Mesendoderm (in vitro differentiated cells): ENCODE measurements at regions not wholly inside any gene's neighbourhood (a gene's known extent, or its start where the extent isn't known, plus 50 kb on each side); places are given as distances from the start of the nearest gene placed in this dataset.
"Not testable (repeated sequence)": the region's sequence is repeated elsewhere in the genome, so short reads cannot be mapped to it uniquely, and the experiment has no call there.

ENCODE experiments used
- DNase-seq: peaks from one replicate; pipeline ENCODE4 v3.0.0; 2013
- H2AK5ac ChIP-seq: 2 replicates; pipeline ENCODE4 v1.6.1; 2013; ENCODE audit warnings: low read length, inconsistent platforms
- H2BK120ac ChIP-seq: 2 replicates; pipeline ENCODE4 v1.6.1; 2013; ENCODE audit warnings: low read depth, mild to moderate bottlenecking, low read length, moderate library complexity, mixed read lengths
- H2BK15ac ChIP-seq: replicated peaks from 2 replicates; pipeline ENCODE4 v1.6.1; 2013; ENCODE audit warnings: low read depth, mild to moderate bottlenecking, moderate library complexity
- H2BK5ac ChIP-seq: 2 replicates; pipeline ENCODE4 v1.6.1; 2013; ENCODE audit warnings: low read length, inconsistent platforms
- H3K18ac ChIP-seq: 2 replicates; pipeline ENCODE4 v1.6.1; 2013; ENCODE audit warnings: mild to moderate bottlenecking, low read length, mixed read lengths
- H3K23ac ChIP-seq: one replicate; pipeline ENCODE4 v1.6.1; 2013; ENCODE audit warnings: low read length
- H3K27ac ChIP-seq: 2 replicates; pipeline ENCODE4 v1.5.1; 2013; ENCODE audit warnings: low read depth, mild to moderate bottlenecking, inconsistent platforms, low read length, moderate library complexity
- H3K27me3 ChIP-seq: 2 replicates; pipeline ENCODE4 v1.6.1; 2013; ENCODE audit warnings: low read length, control low read depth, mild to moderate bottlenecking, inconsistent platforms; ENCODE audit not compliant: insufficient read depth, poor library complexity
- H3K36me3 ChIP-seq: 2 replicates; pipeline ENCODE4 v1.6.1; 2013; ENCODE audit warnings: low read length, inconsistent platforms; ENCODE audit not compliant: control insufficient read depth, insufficient read depth
- H3K4ac ChIP-seq: one replicate; pipeline ENCODE4 v1.6.1; 2013; ENCODE audit warnings: low read depth, mild to moderate bottlenecking, low read length, moderate library complexity
- H3K4me1 ChIP-seq: 2 replicates; pipeline ENCODE4 v1.6.1; 2013; ENCODE audit warnings: low read depth, low read length, inconsistent platforms; ENCODE audit not compliant: control insufficient read depth
- H3K4me2 ChIP-seq: 2 replicates; pipeline ENCODE4 v1.6.1; 2013; ENCODE audit warnings: low read length
- H3K4me3 ChIP-seq: 2 replicates; pipeline ENCODE4 v1.5.1; 2013; ENCODE audit warnings: mild to moderate bottlenecking, low read length
- H3K56ac ChIP-seq: one replicate; pipeline ENCODE4 v1.6.1; 2013; ENCODE audit warnings: low read length
- H3K79me1 ChIP-seq: 2 replicates; pipeline ENCODE4 v1.6.1; 2013; ENCODE audit warnings: low read length, inconsistent platforms
- H3K79me2 ChIP-seq: 2 replicates; pipeline ENCODE4 v1.6.1; 2013; ENCODE audit warnings: mild to moderate bottlenecking, low read length; ENCODE audit not compliant: control insufficient read depth, insufficient read depth
- H3K9ac ChIP-seq: 2 replicates; pipeline ENCODE4 v1.6.1; 2013; ENCODE audit warnings: low read length, inconsistent platforms
- H4K5ac ChIP-seq: one replicate; pipeline ENCODE4 v1.6.1; 2013; ENCODE audit warnings: low read length
- H4K8ac ChIP-seq: one replicate; pipeline ENCODE4 v1.6.1; 2013; ENCODE audit warnings: low read depth, mild to moderate bottlenecking, control low read depth, low read length, moderate library complexity
- WGBS: extraction: QIAGEN DNeasy Blood & Tissue Kit; methylation state at CpG from one replicate; pipeline ENCODE4 v1.1.7; 2013; ENCODE audit warnings: low lambda C conversion rate, missing lambda C conversion rate; ENCODE audit not compliant: insufficient coverage; ENCODE audit errors: extremely low coverage; 5-methylcytosine and 5-hydroxymethylcytosine counted together

DNA sequence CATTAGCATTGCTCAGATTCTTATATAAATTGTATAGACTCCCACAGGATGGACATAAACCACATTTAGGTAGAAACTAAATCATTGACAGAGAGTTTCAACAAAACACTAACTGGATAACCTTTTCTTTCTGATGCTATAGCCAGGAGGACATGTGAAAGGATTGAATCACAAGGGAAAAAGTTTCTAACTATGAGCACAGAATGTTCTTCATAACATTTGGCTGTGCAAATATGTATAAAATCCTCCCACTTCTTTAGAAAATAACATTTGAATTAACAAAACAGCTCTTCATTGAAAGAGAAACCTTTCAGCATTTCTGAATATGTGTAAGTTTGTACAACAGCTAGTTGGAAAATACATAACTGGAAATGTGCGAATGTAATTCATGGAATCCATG lies 167.3 kb downstream of the TBX15 start:
- DNase-seq: no peak
- no CpG with 5 or more reads among the region's 1 CpG for WGBS

DNA sequence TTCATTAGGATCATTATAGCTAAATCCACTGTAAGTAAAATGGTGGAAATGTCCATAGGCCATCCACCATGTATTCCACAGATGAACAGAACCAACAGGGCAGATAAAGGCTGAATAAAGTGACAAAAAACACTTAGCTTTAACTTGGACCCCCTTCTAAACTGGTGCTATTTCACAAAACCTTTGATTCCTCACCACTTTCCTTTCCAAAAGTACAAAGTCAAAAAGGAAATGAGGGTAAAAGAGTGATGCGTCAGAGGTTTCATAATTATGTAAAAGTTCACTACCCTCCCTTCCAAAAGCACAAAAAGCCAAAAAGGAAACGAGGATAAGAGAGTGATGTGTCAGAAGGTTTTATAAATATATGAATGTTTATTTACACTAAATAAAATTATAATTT lies 172.2 kb downstream of the TBX15 start:
- H3K27me3 ChIP-seq: no peaks in the 10 kb centered on the region
- no peaks in the 10 kb centered on the region for H3K36me3 ChIP-seq
- H2BK120ac ChIP-seq: no peak overlapping the region
- H3K79me1 ChIP-seq: no peaks in the 10 kb centered on the region
- H4K8ac ChIP-seq: no peak overlapping the region
- H3K4me2 ChIP-seq: no peak overlapping the region
- no peak overlapping the region for H2BK15ac ChIP-seq
- DNase-seq: no peak
- no peak overlapping the region for H4K5ac ChIP-seq
- no peak overlapping the region for H3K56ac ChIP-seq
- H3K4me1 ChIP-seq: no peaks in the 10 kb centered on the region
- no peak overlapping the region for H2BK5ac ChIP-seq
- H3K4me3 ChIP-seq: no peak overlapping the region
- H2AK5ac ChIP-seq: no peak overlapping the region
- no peaks in the 10 kb centered on the region for H3K79me2 ChIP-seq
- no peak overlapping the region for H3K4ac ChIP-seq
- H3K9ac ChIP-seq: no peak overlapping the region
- no peak overlapping the region for H3K18ac ChIP-seq
- WGBS: no CpG with 5 or more reads among the region's 2 CpGs
- no peak overlapping the region for H3K23ac ChIP-seq
- no peak overlapping the region for H3K27ac ChIP-seq

More for the DNA sequence above, 167.3 kb downstream of the TBX15 start:
- Histone ChIP-seq H2BK5ac (no peak overlapping the region), H3K79me1 (no peaks in the 10 kb centered on the region), H3K56ac (no peak overlapping the region), H3K4me1 (no peaks in the 10 kb centered on the region), H3K4me2 (no peak overlapping the region), H3K4me3 (no peak overlapping the region), H4K5ac (no peak overlapping the region), H3K36me3 (no peaks in the 10 kb centered on the region), H3K4ac (no peak overlapping the region), H3K79me2 (no peaks in the 10 kb centered on the region), H3K18ac (no peak overlapping the region), H3K27ac (no peak overlapping the region), H2BK15ac (no peak overlapping the region), H2BK120ac (no peak overlapping the region), H3K23ac (no peak overlapping the region), H4K8ac (no peak overlapping the region), H3K27me3 (no peaks in the 10 kb centered on the region), H3K9ac (no peak overlapping the region), H2AK5ac (no peak overlapping the region)

DNA sequence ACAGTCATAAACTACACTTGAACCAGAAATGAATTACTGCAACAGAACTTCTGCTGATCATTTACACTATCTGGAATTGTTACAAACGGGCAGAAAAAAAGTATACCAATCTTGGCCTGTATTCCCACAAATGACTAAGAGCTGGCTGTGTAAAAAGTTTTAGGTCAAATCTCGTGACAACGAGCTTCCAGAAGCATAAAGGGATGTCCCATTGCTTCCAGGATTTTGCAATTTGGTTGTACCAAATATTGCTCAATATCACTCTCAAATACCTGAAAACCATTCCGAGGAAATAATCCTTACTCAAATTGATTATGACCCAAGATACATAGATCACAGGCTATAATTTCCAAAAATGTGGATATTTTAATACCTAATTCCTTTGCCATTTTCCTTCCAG lies 175.6 kb downstream of the TBX15 start:
- H4K8ac ChIP-seq: no peak overlapping the region
- H3K4ac ChIP-seq: no peak overlapping the region
- WGBS: no CpG with 5 or more reads among the region's 4 CpGs
- no peak overlapping the region for H3K18ac ChIP-seq
- H4K5ac ChIP-seq: no peak overlapping the region
- no peak overlapping the region for H2BK120ac ChIP-seq
- H3K79me2 ChIP-seq: no peaks in the 10 kb centered on the region
- H3K23ac ChIP-seq: no peak overlapping the region
- H3K56ac ChIP-seq: no peak overlapping the region
- no peaks in the 10 kb centered on the region for H3K4me1 ChIP-seq
- H2AK5ac ChIP-seq: no peak overlapping the region
- H3K9ac ChIP-seq: no peak overlapping the region
- H3K4me2 ChIP-seq: no peak overlapping the region
- H3K27ac ChIP-seq: no peak overlapping the region
- no peaks in the 10 kb centered on the region for H3K27me3 ChIP-seq
- no peak overlapping the region for H2BK5ac ChIP-seq
- H3K79me1 ChIP-seq: no peaks in the 10 kb centered on the region
- no peak overlapping the region for H3K4me3 ChIP-seq
- H3K36me3 ChIP-seq: no peaks in the 10 kb centered on the region
- H2BK15ac ChIP-seq: no peak overlapping the region
- no peak for DNase-seq

DNA sequence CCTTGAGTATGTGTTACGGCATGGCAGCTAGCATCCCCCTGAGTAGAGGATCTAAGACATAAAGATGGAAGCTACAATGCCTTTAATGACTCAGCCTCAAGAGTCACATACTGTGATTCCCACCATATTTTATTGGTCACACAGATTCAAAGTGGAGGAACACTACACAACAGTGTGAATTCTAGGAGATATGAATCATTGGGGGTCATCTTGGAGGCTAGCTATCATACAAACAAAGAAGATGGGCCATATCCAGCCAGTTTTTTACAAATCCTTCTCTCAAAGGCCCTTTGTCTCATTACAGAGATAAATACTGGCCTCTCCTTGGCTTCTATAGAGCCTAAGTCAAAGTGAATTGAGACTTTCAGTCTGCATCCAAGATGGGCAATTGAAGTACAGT lies 177.0 kb downstream of the TBX15 start:
- no peaks in the 10 kb centered on the region for H3K36me3 ChIP-seq
- no peaks in the 10 kb centered on the region for H3K4me1 ChIP-seq
- no peak overlapping the region for H3K4ac ChIP-seq
- no peak for DNase-seq
- H2BK5ac ChIP-seq: no peak overlapping the region
- H3K56ac ChIP-seq: no peak overlapping the region
- H3K23ac ChIP-seq: no peak overlapping the region
- no peak overlapping the region for H2AK5ac ChIP-seq
- no peak overlapping the region for H4K5ac ChIP-seq
- WGBS: no CpG with 5 or more reads among the region's 1 CpG
- no peaks in the 10 kb centered on the region for H3K27me3 ChIP-seq
- no peak overlapping the region for H3K4me2 ChIP-seq
- no peak overlapping the region for H3K9ac ChIP-seq
- no peak overlapping the region for H4K8ac ChIP-seq
- no peaks in the 10 kb centered on the region for H3K79me1 ChIP-seq
- H3K27ac ChIP-seq: no peak overlapping the region
- H3K18ac ChIP-seq: no peak overlapping the region
- H2BK120ac ChIP-seq: no peak overlapping the region
- no peak overlapping the region for H2BK15ac ChIP-seq
- H3K79me2 ChIP-seq: no peaks in the 10 kb centered on the region
- H3K4me3 ChIP-seq: no peak overlapping the region

DNA sequence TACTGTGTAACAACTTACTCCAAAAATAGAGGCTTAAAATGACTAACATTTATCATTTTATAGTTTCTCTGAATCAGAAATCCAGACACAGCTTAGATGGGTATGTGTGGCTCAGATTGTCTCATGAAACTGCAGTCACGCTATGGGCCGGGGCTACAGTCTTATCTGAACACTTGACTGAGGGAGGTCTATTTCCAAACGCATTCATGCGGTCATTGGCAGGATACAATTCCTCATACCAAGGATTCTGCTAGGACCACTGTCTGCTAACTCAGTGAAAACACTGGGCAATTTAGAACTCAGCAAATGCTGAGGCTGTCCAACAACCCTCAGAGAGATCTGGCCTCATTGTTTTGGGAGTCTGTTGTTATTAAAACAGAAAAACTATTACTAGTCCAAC lies 178.6 kb downstream of the TBX15 start:
- no peak overlapping the region for H2AK5ac ChIP-seq
- no CpG with 5 or more reads among the region's 4 CpGs for WGBS
- H2BK15ac ChIP-seq: no peak overlapping the region
- no peak overlapping the region for H3K9ac ChIP-seq
- no peak overlapping the region for H3K4me2 ChIP-seq
- no peak for DNase-seq
- H3K18ac ChIP-seq: no peak overlapping the region
- no peak overlapping the region for H2BK5ac ChIP-seq
- no peak overlapping the region for H3K4ac ChIP-seq
- no peak overlapping the region for H3K23ac ChIP-seq
- no peak overlapping the region for H4K5ac ChIP-seq
- no peaks in the 10 kb centered on the region for H3K79me1 ChIP-seq
- no peak overlapping the region for H4K8ac ChIP-seq
- no peaks in the 10 kb centered on the region for H3K4me1 ChIP-seq
- H3K56ac ChIP-seq: no peak overlapping the region
- H3K4me3 ChIP-seq: no peak overlapping the region
- H3K27ac ChIP-seq: no peak overlapping the region
- no peaks in the 10 kb centered on the region for H3K79me2 ChIP-seq
- H2BK120ac ChIP-seq: no peak overlapping the region
- no peaks in the 10 kb centered on the region for H3K36me3 ChIP-seq
- H3K27me3 ChIP-seq: no peaks in the 10 kb centered on the region

DNA sequence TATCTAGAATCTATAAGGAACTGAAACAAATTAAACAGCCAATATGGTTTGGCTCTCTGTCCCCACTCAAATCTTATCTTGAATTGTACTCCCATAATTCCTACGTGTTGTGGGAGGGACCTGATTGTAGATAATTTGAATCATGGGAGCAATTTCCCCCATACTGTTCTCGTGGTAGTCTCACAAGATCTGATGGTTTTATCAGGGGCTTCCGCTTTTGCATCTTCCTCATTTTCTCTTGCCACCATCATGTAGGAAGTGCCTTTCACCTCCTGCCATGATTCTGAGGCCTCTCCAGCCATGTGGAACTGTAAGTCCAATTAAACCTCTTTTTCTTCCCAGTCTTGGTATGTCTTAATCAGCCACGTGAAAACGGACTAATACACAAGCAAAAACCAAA lies 185.0 kb downstream of the TBX15 start:
- not testable (repeated sequence) for H3K23ac ChIP-seq, H2AK5ac ChIP-seq
- no CpG with 5 or more reads among the region's 5 CpGs for WGBS

More for the DNA sequence above, 185.0 kb downstream of the TBX15 start:
- H4K8ac ChIP-seq, H3K79me1 ChIP-seq, DNase-seq, H3K79me2 ChIP-seq, H2BK120ac ChIP-seq, H3K36me3 ChIP-seq, H3K4me2 ChIP-seq, H3K4ac ChIP-seq, H3K9ac ChIP-seq, H3K4me3 ChIP-seq, H3K56ac ChIP-seq, H2BK15ac ChIP-seq, H3K27me3 ChIP-seq, H2BK5ac ChIP-seq, H4K5ac ChIP-seq, H3K18ac ChIP-seq, H3K27ac ChIP-seq, H3K4me1 ChIP-seq: not testable (repeated sequence)
